Large intestine (tissue), 3 donors: ENCODE measurements at regions not wholly inside any gene's neighbourhood (a gene's known extent, or its start where the extent isn't known, plus 50 kb on each side); places are given as distances from the start of the nearest gene placed in this dataset.
"Not testable (repeated sequence)": the region's sequence is repeated elsewhere in the genome, so short reads cannot be mapped to it uniquely, and the experiment has no call there.

Experiments used
- DNase-seq, 2 donors: peaks; one replicate each; pipeline versions ENCODE4 v3.0.0 to v3.0.0-alpha.2; 2013
- H3K27ac ChIP-seq: one replicate; pipeline ENCODE4 v1.5.1; 2013; ENCODE audit warnings: low read length
- H3K27me3 ChIP-seq: 2 replicates; pipeline ENCODE4 v1.6.1; 2013; ENCODE audit warnings: low read length; ENCODE audit not compliant: control insufficient read depth, insufficient read depth
- H3K36me3 ChIP-seq: 2 replicates; pipeline ENCODE4 v1.6.1; 2013; ENCODE audit warnings: low read length; ENCODE audit not compliant: control insufficient read depth, insufficient read depth
- H3K4me1 ChIP-seq: one replicate; pipeline ENCODE4 v1.6.1; 2013; ENCODE audit warnings: low read length; ENCODE audit not compliant: control insufficient read depth, insufficient read depth
- H3K4me3 ChIP-seq: one replicate; pipeline ENCODE4 v1.5.1; 2013; ENCODE audit warnings: low read length
- H3K9me3 ChIP-seq: one replicate; pipeline ENCODE4 v1.6.1; 2013; ENCODE audit warnings: mild to moderate bottlenecking, low read depth, low read length, moderate library complexity; ENCODE audit not compliant: control insufficient read depth
- WGBS: methylation state at CpG from one replicate; pipeline ENCODE4 v1.1.5; 2013; ENCODE audit warnings: low lambda C conversion rate; ENCODE audit not compliant: insufficient coverage; 5-methylcytosine and 5-hydroxymethylcytosine counted together

GRCh38 chr16:17970157-17970765 is 366.3 kb downstream of the NPIPA8 start:
- Histone ChIP-seq H3K9me3 (no peaks in the 10 kb centered on the region), H3K27ac (no peak overlapping the region), H3K4me1 (no peaks in the 10 kb centered on the region), H3K27me3 (no peaks in the 10 kb centered on the region), H3K4me3 (no peak overlapping the region), H3K36me3 (no peaks in the 10 kb centered on the region)
- WGBS = 75% methylated on average over 1 of the region's 5 CpGs
- DNase-seq = no peak

GRCh38 chr16:17965133-17965900 is 371.2 kb downstream of the NPIPA8 start:
- Histone ChIP-seq H3K9me3 (no peaks in the 10 kb centered on the region), H3K4me1 (no peaks in the 10 kb centered on the region), H3K36me3 (no peaks in the 10 kb centered on the region), H3K4me3 (no peak overlapping the region), H3K27ac (no peak overlapping the region), H3K27me3 (no peaks in the 10 kb centered on the region)
- no peak for DNase-seq
- WGBS = 92% methylated on average over 6 of the region's 10 CpGs

GRCh38 chr16:17964196-17964595 is 372.3 kb downstream of the NPIPA8 start:
- WGBS = 100% methylated on average over 1 of the region's 3 CpGs
- Histone ChIP-seq H3K27ac (no peak overlapping the region), H3K27me3 (no peaks in the 10 kb centered on the region), H3K4me3 (no peak overlapping the region), H3K9me3 (no peaks in the 10 kb centered on the region), H3K36me3 (no peaks in the 10 kb centered on the region), H3K4me1 (no peaks in the 10 kb centered on the region)
- DNase-seq = no peak

- H3K4me1 ChIP-seq = no peaks in the 10 kb centered on the region
- no peaks in the 10 kb centered on the region for H3K36me3 ChIP-seq
- no peak overlapping the region for H3K4me3 ChIP-seq
- H3K27ac ChIP-seq = no peak overlapping the region
- H3K9me3 ChIP-seq = no peaks in the 10 kb centered on the region
- H3K27me3 ChIP-seq = no peaks in the 10 kb centered on the region
- DNase-seq = no peak
- WGBS = no CpG with 5 or more reads among the region's 12 CpGs
Measured at GRCh38 chr16:17963185-17963836, 373.2 kb downstream of the NPIPA8 start.

- Histone ChIP-seq H3K4me1 (no peaks in the 10 kb centered on the region), H3K27ac (no peak overlapping the region), H3K27me3 (no peaks in the 10 kb centered on the region), H3K9me3 (no peaks in the 10 kb centered on the region), H3K4me3 (no peak overlapping the region), H3K36me3 (no peaks in the 10 kb centered on the region)
- DNase-seq = no peak
- WGBS = no CpG with 5 or more reads among the region's 3 CpGs
Measured at GRCh38 chr16:17962726-17963125, 373.8 kb downstream of the NPIPA8 start.

GRCh38 chr16:17961822-17962221 is 374.7 kb downstream of the NPIPA8 start:
- not testable (repeated sequence) for H3K27me3 ChIP-seq, H3K4me3 ChIP-seq, H3K36me3 ChIP-seq, H3K9me3 ChIP-seq, DNase-seq, H3K27ac ChIP-seq, H3K4me1 ChIP-seq
- 93% methylated on average over 3 of the region's 8 CpGs for WGBS

- Histone ChIP-seq H3K27me3 (no peaks in the 10 kb centered on the region), H3K4me1 (no peaks in the 10 kb centered on the region), H3K4me3 (no peak overlapping the region), H3K27ac (no peak overlapping the region), H3K9me3 (no peaks in the 10 kb centered on the region), H3K36me3 (no peaks in the 10 kb centered on the region)
- DNase-seq = no peak
- 50% methylated on average over 1 of the region's 4 CpGs for WGBS
Measured at GRCh38 chr16:17951378-17951777, 385.2 kb downstream of the NPIPA8 start.

- no peaks in the 10 kb centered on the region for H3K9me3 ChIP-seq
- DNase-seq = no peak
- 18% methylated on average over 4 of the region's 4 CpGs for WGBS
- H3K4me1 ChIP-seq = no peaks in the 10 kb centered on the region
- no peak overlapping the region for H3K27ac ChIP-seq
- no peaks in the 10 kb centered on the region for H3K36me3 ChIP-seq
- no peak overlapping the region for H3K4me3 ChIP-seq
- H3K27me3 ChIP-seq = no peaks in the 10 kb centered on the region
Measured at GRCh38 chr16:17949982-17950250, 386.6 kb downstream of the NPIPA8 start.

GRCh38 chr16:17949141-17949981 is 387.2 kb downstream of the NPIPA8 start:
- H3K27ac ChIP-seq = no peak overlapping the region
- H3K4me1 ChIP-seq = no peaks in the 10 kb centered on the region
- no peaks in the 10 kb centered on the region for H3K9me3 ChIP-seq
- 0% methylated on average over 1 of the region's 10 CpGs for WGBS
- no peaks in the 10 kb centered on the region for H3K27me3 ChIP-seq
- peak in 1 of 2 donors; percentile 8 for DNase-seq
- no peaks in the 10 kb centered on the region for H3K36me3 ChIP-seq
- no peak overlapping the region for H3K4me3 ChIP-seq

GRCh38 chr16:17947637-17948036 is 388.9 kb downstream of the NPIPA8 start:
- H3K36me3 ChIP-seq = no peaks in the 10 kb centered on the region
- no peak for DNase-seq
- no peak overlapping the region for H3K4me3 ChIP-seq
- no peaks in the 10 kb centered on the region for H3K27me3 ChIP-seq
- H3K27ac ChIP-seq = no peak overlapping the region
- no CpG with 5 or more reads among the region's 3 CpGs for WGBS
- H3K9me3 ChIP-seq = no peaks in the 10 kb centered on the region
- H3K4me1 ChIP-seq = no peaks in the 10 kb centered on the region
